Lower leg skin (tissue), 3 donors: ENCODE measurements at regions not wholly inside any gene's neighbourhood (a gene's known extent, or its start where the extent isn't known, plus 50 kb on each side); places are given as distances from the start of the nearest gene placed in this dataset.

Experiments used
- POLR2A ChIP-seq, 2 donors: fragments of 450-650 bp; IDR thresholded peaks; one replicate each; pipeline ENCODE4 v1.6.1; 2016 to 2017; ENCODE audit warnings: antibody characterized with exemption in 2 of 2, mild to moderate bottlenecking in 1 of 2, moderate library complexity in 1 of 2
- TF ChIP-seq, protein P1 (sequence below), 3 donors: fragments of 450-650 bp; IDR thresholded peaks; one replicate each; pipeline ENCODE4 v1.5.1; 2016; ENCODE audit warnings: antibody characterized with exemption in 3 of 3, mild to moderate bottlenecking in 3 of 3, moderate library complexity in 2 of 3

DNA sequence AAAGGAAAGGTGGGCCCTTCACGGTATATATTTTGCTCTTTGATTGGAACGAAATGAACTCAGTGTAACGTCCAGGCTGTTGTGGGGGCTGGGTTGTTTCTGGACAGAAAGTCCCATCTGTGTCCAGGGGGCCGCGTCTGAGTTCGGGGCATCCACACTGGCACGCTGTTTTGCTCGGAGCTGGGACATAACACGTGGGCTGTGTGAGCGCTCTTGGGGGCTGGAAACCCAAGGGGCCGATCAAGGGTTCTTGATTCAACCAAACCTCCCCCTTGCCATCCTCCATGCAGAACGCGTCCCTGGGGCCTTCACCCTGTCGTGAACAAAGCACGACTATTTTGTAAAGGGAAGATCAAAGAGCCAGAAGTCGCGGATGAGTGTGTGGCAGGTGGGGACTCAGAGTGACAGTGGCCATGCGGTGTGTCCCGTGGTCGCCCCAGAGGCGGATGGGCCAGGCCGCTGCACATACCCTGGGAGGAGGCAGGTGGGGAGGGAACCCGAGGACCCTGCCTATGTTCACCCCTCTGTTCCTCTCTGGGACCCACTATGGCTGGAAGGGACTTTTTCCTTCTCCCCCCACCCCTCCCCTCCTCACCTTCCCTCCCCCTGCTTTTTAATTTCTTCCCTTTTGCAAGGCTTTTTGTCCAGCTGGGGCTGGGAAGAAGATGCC is 387.2 kb downstream of the SEC14L1 start:
- TF ChIP-seq, protein P1, sequence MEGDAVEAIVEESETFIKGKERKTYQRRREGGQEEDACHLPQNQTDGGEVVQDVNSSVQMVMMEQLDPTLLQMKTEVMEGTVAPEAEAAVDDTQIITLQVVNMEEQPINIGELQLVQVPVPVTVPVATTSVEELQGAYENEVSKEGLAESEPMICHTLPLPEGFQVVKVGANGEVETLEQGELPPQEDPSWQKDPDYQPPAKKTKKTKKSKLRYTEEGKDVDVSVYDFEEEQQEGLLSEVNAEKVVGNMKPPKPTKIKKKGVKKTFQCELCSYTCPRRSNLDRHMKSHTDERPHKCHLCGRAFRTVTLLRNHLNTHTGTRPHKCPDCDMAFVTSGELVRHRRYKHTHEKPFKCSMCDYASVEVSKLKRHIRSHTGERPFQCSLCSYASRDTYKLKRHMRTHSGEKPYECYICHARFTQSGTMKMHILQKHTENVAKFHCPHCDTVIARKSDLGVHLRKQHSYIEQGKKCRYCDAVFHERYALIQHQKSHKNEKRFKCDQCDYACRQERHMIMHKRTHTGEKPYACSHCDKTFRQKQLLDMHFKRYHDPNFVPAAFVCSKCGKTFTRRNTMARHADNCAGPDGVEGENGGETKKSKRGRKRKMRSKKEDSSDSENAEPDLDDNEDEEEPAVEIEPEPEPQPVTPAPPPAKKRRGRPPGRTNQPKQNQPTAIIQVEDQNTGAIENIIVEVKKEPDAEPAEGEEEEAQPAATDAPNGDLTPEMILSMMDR (IDR thresholded peaks at IDR 0.05): no peak
- no peak for TF ChIP-seq POLR2A (IDR thresholded peaks at IDR 0.05)
